DOHH2 (cell line): ENCODE measurements at regions not wholly inside any gene's neighbourhood (a gene's known extent, or its start where the extent isn't known, plus 50 kb on each side); places are given as distances from the start of the nearest gene placed in this dataset.

Source experiments
- H3F3A ChIP-seq: fragments of 200-600 bp; sonication (generic), shearing (Covaris generic); 2 replicates; pipeline ENCODE4 v1.6.0; 2016; ENCODE audit warnings: antibody characterized with exemption, mild to moderate bottlenecking; ENCODE audit not compliant: control insufficient read depth, insufficient read depth
- H3K27ac ChIP-seq: fragments of 200-600 bp; sonication (generic); 2 replicates; pipeline ENCODE4 v1.5.1; 2014; ENCODE audit warnings: low read depth, mild to moderate bottlenecking, low read length, moderate library complexity
- H3K27me3 ChIP-seq: fragments of 200-600 bp; sonication (generic); 2 replicates; pipeline ENCODE4 v1.6.1; 2014; ENCODE audit warnings: mild to moderate bottlenecking, low read length, mixed read lengths; ENCODE audit not compliant: control insufficient read depth
- H3K36me3 ChIP-seq: fragments of 200-600 bp; sonication (generic); 2 replicates; pipeline ENCODE4 v1.6.1; 2014; ENCODE audit warnings: mild to moderate bottlenecking, low read length, moderate library complexity, mixed read lengths; ENCODE audit not compliant: control insufficient read depth
- H3K4me1 ChIP-seq: fragments of 200-600 bp; sonication (generic); 2 replicates; pipeline ENCODE4 v1.6.1; 2014; ENCODE audit warnings: mild to moderate bottlenecking, low read length, mixed read lengths; ENCODE audit not compliant: control insufficient read depth
- H3K4me2 ChIP-seq: fragments of 200-600 bp; sonication (generic); 2 replicates; pipeline ENCODE4 v1.6.0; 2014; ENCODE audit warnings: mild to moderate bottlenecking, low read length, moderate library complexity
- H3K4me3 ChIP-seq: fragments of 200-600 bp; sonication (generic); 2 replicates; pipeline ENCODE4 v1.5.1; 2014; ENCODE audit warnings: mild to moderate bottlenecking, low read length, mixed read lengths
- H3K79me2 ChIP-seq: fragments of 200-600 bp; sonication (generic); 2 replicates; pipeline ENCODE4 v1.6.1; 2014; ENCODE audit warnings: mild to moderate bottlenecking, low read length, mixed read lengths; ENCODE audit not compliant: control insufficient read depth
- H3K9me2 ChIP-seq: fragments of 200-600 bp; sonication (generic); replicated peaks from 2 replicates; pipeline ENCODE4 v1.6.1; 2014; ENCODE audit warnings: mild to moderate bottlenecking, low read length, mixed read lengths; ENCODE audit not compliant: control insufficient read depth
- H3K9me3 ChIP-seq: fragments of 200-600 bp; sonication (generic); 2 replicates; pipeline ENCODE4 v1.6.1; 2014; ENCODE audit warnings: antibody characterized with exemption, low read length, mixed read lengths; ENCODE audit not compliant: control insufficient read depth, insufficient read depth
- H4K20me1 ChIP-seq: fragments of 200-600 bp; sonication (generic); 2 replicates; pipeline ENCODE4 v1.6.0; 2014; ENCODE audit warnings: low read depth, mild to moderate bottlenecking, antibody characterized with exemption, low read length, moderate library complexity; ENCODE audit not compliant: control insufficient read depth, insufficient read depth
- EZH2phosphoT487 ChIP-seq: fragments of 200-600 bp; sonication (generic); IDR thresholded peaks from 2 replicates; pipeline ENCODE4 v1.6.1; 2017; ENCODE audit warnings: borderline replicate concordance, mild to moderate bottlenecking, antibody characterized with exemption, low read length, moderate library complexity, mixed read lengths
- TF ChIP-seq, protein P1 (sequence below): fragments of 200-600 bp; sonication (generic); IDR thresholded peaks from one replicate; pipeline ENCODE4 v1.5.1; 2014; ENCODE audit warnings: antibody characterized with exemption, mild to moderate bottlenecking, low read depth, low read length; ENCODE audit not compliant: poor library complexity, severe bottlenecking

DNA sequence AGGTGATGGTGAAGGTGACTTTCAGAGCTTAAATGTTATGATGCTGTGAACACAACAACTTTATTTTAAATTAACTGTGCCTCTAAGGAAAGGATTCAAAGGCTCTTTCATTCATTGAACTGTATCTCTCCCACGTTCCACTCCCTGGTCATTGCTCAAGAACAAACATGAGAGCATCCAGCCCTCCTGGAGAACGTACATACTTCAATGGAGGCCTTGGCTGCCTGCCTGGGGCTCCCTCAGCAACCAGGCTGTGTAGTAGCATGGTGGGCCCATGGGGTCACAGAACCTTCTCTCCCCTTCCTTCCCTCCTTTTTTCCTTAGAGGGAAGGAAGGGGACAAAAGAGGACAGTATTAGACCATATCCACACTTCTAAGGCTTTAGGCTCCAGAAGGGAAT is 234.3 kb downstream of the CDC5L start:
- no peaks in the 10 kb centered on the region for H3K36me3 ChIP-seq
- H3K27ac ChIP-seq = no peak overlapping the region
- H3K9me2 ChIP-seq = no peaks in the 10 kb centered on the region
- H3K79me2 ChIP-seq = no peaks in the 10 kb centered on the region
- no peak overlapping the region for H3K4me3 ChIP-seq
- no peak overlapping the region for H3K4me2 ChIP-seq
- H3K9me3 ChIP-seq = no peaks in the 10 kb centered on the region
- no peaks in the 10 kb centered on the region; the same call in 1 of the 2 replicates for H3K4me1 ChIP-seq
- peaks cover 3% of the 10 kb centered on the region for H3K27me3 ChIP-seq
- no peak for TF ChIP-seq EZH2phosphoT487
- TF ChIP-seq, protein P1, sequence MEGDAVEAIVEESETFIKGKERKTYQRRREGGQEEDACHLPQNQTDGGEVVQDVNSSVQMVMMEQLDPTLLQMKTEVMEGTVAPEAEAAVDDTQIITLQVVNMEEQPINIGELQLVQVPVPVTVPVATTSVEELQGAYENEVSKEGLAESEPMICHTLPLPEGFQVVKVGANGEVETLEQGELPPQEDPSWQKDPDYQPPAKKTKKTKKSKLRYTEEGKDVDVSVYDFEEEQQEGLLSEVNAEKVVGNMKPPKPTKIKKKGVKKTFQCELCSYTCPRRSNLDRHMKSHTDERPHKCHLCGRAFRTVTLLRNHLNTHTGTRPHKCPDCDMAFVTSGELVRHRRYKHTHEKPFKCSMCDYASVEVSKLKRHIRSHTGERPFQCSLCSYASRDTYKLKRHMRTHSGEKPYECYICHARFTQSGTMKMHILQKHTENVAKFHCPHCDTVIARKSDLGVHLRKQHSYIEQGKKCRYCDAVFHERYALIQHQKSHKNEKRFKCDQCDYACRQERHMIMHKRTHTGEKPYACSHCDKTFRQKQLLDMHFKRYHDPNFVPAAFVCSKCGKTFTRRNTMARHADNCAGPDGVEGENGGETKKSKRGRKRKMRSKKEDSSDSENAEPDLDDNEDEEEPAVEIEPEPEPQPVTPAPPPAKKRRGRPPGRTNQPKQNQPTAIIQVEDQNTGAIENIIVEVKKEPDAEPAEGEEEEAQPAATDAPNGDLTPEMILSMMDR = no peak
- H3F3A ChIP-seq = no peaks in the 10 kb centered on the region
- H4K20me1 ChIP-seq = no peaks in the 10 kb centered on the region

- H3K4me3 ChIP-seq = no peak overlapping the region
- H3K9me3 ChIP-seq = no peaks in the 10 kb centered on the region
- no peak overlapping the region for H3K4me2 ChIP-seq
- H4K20me1 ChIP-seq = no peaks in the 10 kb centered on the region
- H3K36me3 ChIP-seq = no peaks in the 10 kb centered on the region
- TF ChIP-seq EZH2phosphoT487 = no peak
- TF ChIP-seq, protein P1 = no peak
- H3K27me3 ChIP-seq = peaks cover 3% of the 10 kb centered on the region
- H3F3A ChIP-seq = no peaks in the 10 kb centered on the region
- no peaks in the 10 kb centered on the region for H3K79me2 ChIP-seq
- H3K4me1 ChIP-seq = no peaks in the 10 kb centered on the region; the same call in 1 of the 2 replicates
- no peak overlapping the region for H3K27ac ChIP-seq
- no peaks in the 10 kb centered on the region for H3K9me2 ChIP-seq
These were observed 235.0 kb downstream of the CDC5L start for GRCh38 chr6:44622555-44622954.

DNA sequence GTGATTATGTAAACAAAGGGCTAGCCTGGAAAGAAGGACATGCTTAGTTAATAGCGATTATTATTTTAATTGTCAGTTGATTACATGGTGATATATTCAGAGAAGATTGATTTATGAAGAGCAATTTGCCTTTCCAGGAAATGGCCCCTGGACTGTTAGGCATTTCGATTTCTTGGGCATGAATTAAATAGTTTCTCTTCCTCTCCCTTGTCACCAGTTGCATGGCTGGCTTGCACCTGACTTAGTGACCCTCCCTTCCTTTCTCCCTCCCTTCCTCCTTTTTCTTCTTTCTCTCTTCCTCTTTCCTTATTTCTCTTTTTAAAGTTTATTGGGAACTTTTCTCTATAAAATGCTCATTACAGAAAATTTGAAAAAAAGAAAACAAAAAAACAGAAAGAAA is 235.4 kb downstream of the CDC5L start:
- H3K79me2 ChIP-seq = no peaks in the 10 kb centered on the region
- H3K9me2 ChIP-seq = no peaks in the 10 kb centered on the region
- no peak overlapping the region for H3K4me2 ChIP-seq
- H3K9me3 ChIP-seq = no peaks in the 10 kb centered on the region
- H3K4me1 ChIP-seq = no peaks in the 10 kb centered on the region; the same call in 1 of the 2 replicates
- H3F3A ChIP-seq = no peaks in the 10 kb centered on the region
- H3K27me3 ChIP-seq = peaks cover 3% of the 10 kb centered on the region
- no peaks in the 10 kb centered on the region for H3K36me3 ChIP-seq
- no peak overlapping the region for H3K4me3 ChIP-seq
- H3K27ac ChIP-seq = no peak overlapping the region
- no peaks in the 10 kb centered on the region for H4K20me1 ChIP-seq
- TF ChIP-seq, protein P1 = no peak
- no peak for TF ChIP-seq EZH2phosphoT487
